Neural progenitor cell (in vitro differentiated cells): ENCODE measurements at regions not wholly inside any gene's neighbourhood (a gene's known extent, or its start where the extent isn't known, plus 50 kb on each side); places are given as distances from the start of the nearest gene placed in this dataset.

Experiments
- CTCF ChIP-seq: fragments of 200-600 bp; sonication (generic); IDR thresholded peaks from 2 replicates; pipeline ENCODE4 v1.5.1; 2017; ENCODE audit warnings: antibody characterized with exemption, mild to moderate bottlenecking
- EZH2 ChIP-seq: fragments of 200-600 bp; sonication (generic); IDR thresholded peaks from 2 replicates; pipeline ENCODE4 v1.6.1; 2017; ENCODE audit warnings: antibody characterized with exemption, mild to moderate bottlenecking, moderate library complexity

GRCh38 chrX:20641954-20642353 lies 375.2 kb upstream of the RPS6KA3 start:
- no peak for TF ChIP-seq CTCF
- TF ChIP-seq EZH2: no peak
